Loucy (cell line): ENCODE measurements at regions not wholly inside any gene's neighbourhood (a gene's known extent, or its start where the extent isn't known, plus 50 kb on each side); places are given as distances from the start of the nearest gene placed in this dataset.
"Not testable (repeated sequence)": the region's sequence is repeated elsewhere in the genome, so short reads cannot be mapped to it uniquely, and the experiment has no call there.

Source experiments
- CTCF ChIP-seq: fragments of 200-600 bp; sonication (generic); conservative IDR thresholded peaks from 2 replicates; pipeline ENCODE4 v1.5.1; 2014; ENCODE audit warnings: mild to moderate bottlenecking, antibody characterized with exemption, low read length
- EZH2phosphoT487 ChIP-seq: fragments of 200-600 bp; IDR thresholded peaks from 2 replicates; pipeline ENCODE4 v1.6.1; 2018; ENCODE audit warnings: antibody characterized with exemption, mild to moderate bottlenecking, moderate library complexity, borderline replicate concordance

- TF ChIP-seq CTCF, EZH2phosphoT487: not testable (repeated sequence)
These were observed 58.4 kb upstream of the HAND1 start for GRCh38 chr5:154536439-154536838.
